GM19043 (cell line): ENCODE measurements at regions not wholly inside any gene's neighbourhood (a gene's known extent, or its start where the extent isn't known, plus 50 kb on each side); places are given as distances from the start of the nearest gene placed in this dataset.

Source experiments
- ATAC-seq: cut with Tn5 transposase; IDR thresholded peaks from one replicate; pipeline ENCODE4 v1.9.1; 2021; ENCODE audit warnings: low read depth; ENCODE audit not compliant: unreplicated experiment

DNA sequence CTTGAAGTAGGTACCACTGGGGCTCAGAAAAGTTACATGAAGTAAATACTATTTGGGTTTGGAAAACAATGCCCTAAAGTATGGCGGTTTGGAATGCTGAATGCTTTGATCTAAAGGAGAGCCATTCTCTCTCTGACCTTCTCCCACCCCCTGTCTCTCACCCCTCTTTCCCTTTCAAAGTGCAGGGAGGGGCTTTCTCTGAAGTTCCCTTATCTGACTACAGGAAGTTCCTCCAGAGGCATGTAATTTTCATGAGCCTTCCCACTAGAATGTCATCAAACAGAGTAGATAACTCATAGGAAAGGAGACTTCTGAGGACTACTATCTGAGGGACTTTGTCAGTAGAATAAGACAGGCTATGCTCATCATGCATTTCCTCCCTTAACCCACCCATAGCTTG is 216.7 kb upstream of the PCSK2 start:
- ATAC-seq = no peak

DNA sequence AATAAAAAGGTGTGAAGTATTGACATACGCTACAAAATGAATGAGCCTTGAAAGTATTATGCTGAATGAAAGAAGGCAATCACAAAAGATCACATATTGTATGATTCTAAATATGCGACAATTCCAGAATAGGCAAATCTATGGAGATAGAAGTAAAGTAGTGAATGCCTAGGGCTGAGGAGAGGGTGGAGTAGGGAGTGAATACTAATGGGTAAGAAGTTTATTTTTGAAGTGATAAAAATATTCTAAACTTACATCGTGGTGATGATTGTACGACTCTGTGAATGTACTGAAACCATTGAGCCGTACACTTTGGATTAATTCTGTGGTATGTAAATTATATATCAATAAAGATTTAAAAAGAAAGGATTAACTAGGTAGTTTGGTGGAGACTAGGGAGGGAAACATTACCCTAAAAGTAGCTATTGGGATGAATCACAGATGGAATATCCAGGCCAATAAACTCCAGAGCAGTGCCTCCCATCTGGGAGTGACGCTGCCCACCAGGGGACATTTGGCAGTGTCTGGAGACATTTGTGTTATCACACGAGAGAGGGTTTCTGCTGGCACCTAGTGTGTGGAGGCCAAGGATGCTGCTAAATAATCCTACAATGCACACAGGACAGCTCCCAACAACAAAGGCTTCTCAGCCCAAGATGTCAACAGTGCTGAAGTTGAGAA is 214.2 kb upstream of the PCSK2 start:
- ATAC-seq = no peak

DNA sequence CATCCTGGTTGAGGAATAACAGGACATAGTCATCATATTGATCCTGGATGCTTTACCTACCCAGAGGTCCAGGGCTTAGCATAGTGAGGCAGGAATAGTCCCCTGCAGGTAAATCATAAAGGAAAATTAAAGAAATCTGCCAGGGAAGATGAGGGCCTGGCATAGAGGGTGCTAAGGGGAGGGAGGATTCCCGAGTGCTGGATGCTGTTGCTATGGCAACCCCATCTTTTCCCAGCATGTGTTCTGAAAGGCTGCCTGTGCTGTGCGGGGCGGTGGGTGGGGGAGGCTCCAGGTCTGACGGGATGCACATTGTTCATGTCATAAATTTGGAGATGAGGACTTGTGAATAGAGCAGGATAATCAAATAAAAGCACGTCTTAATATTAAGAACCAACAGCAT is 212.6 kb upstream of the PCSK2 start:
- ATAC-seq = no peak

DNA sequence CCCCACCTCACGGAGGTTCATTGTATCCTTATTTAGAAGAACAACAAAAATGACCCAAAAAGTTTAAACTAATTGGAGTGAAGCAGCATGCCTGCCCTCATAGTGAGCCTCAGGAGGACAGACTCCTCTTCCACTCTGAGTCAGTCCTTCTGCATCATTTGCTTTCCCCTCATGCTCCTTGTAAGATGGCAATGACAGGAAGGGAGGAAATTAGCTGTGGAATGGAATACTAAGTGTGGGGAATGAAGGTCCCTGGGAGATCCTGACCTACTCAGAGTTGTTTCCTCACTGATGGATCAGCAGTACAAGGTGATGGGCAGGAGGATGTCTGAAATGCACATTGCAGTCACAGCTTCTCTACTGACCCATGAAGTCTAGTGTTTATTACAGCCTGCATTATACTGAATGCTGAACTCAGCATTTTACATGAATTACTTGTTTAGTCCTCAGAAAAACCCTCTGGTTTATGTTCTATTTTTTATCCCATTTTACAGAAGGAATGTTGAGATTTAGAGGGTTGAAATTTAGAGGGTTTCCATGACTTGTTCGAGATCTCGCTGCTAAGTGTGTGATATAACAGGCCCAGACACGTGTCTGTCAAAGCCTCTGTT is 212.0 kb upstream of the PCSK2 start:
- ATAC-seq = no peak

DNA sequence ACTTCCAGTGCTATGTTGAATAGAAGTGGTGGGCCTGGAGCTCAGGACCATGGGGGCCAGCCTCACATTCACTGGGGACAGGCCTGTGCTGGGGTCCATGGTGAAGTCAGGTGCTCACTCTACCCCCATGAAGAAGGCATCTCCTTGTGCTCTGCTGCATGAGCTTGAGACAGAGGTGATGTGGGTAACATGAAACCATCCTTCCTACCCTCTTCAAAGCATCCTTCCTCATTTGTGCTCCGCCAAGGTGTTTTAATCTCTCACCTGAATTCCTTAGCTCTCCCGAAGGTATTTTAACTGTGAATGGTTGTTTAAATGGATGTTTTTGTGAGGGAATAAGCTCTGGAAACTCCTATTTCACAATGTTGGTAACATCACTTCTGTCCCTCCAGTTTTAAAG is 209.6 kb upstream of the PCSK2 start:
- no peak for ATAC-seq

DNA sequence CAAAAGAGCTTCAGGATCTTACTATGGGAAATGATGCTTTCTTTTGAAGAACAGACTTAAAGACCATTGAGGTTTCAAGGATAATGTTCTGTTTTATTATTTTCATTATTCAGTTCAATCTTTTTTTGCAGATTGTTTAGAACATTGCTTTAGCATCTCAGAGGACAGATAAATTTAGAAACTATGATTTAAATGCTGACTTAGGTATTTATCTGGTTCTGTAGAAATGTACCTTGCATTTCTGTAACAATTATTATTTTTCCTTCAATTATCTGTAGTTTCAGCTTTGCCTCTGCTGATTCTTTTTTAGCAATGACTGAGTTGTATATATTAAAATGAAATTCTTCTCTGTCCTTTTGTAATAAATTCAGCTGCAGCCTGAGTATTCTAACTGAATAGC is 205.4 kb upstream of the PCSK2 start:
- ATAC-seq = no peak

DNA sequence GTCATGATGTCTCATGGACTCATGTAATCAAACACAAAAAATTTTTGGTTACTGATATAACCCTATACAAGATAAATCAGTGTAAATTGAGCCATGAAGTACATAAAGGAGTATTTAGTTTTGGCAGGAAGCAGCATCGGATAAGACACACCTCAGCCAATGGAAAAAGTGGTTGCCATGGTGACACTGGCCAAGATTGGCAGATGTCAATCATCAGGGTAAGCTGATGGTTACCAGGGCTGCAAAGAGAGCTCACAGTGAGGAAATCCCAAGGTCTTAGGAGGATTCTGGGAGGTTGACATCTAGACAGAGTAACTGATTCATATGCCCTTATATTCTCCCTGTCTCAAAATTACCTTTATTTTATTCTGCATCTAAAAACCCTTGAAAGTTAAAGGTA is 203.8 kb upstream of the PCSK2 start:
- ATAC-seq = no peak

DNA sequence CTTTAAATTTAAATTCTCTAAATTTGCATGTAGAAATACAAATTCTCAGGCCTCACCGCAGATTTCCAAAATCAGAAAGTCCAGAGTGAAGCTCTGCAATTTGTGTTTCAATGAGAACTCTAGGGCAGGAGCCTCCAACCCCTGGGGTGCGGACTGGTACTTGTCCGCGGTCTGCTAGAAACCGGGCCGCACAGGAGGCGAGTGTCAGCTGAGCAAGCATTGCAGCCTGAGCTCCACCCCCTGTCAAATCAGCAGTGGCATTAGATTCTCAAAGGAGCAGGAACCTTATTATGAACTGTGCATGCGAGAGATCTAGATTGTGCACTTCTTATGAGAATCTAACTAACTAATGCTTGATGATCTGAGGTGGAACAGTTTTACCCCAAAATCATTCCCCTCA is 203.0 kb upstream of the PCSK2 start:
- no peak for ATAC-seq

DNA sequence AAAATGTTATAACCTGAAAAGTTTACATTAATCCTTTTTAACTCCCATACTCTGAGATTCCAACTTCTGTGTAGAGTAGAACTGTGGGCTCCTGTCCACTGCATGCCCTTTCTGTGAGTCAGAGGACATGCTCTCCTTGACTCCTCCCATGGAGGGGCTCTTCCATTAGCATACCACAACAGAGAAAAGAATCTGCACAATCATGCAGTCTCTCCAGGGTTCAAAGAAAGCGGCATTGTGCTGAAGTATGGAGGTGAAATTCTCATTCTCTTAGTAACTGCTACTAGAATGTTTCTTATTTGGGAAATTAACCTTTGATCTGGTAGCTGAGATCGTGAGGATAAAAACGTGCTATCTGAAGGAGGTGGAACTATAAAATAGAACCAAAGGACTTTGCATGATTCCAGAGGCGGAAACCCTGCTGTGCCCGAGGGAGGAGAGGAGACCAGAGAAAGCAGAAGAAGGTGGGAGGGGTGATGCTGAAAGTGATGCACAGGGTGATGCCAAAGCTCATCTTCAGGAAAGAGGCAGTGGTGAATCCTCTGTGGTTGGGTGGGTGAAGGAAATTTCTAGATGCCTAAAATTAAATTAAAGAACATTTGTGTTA is 202.2 kb upstream of the PCSK2 start:
- ATAC-seq = no peak

DNA sequence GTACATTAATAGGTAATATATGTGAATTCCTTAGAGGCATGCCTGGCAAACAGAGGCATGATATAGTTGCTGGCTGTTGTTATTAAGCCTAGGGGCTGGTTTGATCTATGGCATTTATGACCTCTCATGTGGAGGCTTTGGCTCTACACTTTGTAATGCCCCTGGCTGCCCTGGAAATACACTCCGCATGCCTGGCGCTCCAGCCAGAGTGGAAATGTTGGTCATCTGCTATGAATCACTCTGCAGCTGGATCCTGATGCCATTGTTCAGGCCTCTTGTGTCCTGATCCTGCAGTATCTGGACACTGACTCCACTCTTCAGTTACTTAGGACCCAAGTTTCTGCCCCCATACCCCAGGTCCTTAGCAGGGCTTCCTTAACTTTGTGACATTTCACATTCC is 200.5 kb upstream of the PCSK2 start:
- ATAC-seq = no peak

DNA sequence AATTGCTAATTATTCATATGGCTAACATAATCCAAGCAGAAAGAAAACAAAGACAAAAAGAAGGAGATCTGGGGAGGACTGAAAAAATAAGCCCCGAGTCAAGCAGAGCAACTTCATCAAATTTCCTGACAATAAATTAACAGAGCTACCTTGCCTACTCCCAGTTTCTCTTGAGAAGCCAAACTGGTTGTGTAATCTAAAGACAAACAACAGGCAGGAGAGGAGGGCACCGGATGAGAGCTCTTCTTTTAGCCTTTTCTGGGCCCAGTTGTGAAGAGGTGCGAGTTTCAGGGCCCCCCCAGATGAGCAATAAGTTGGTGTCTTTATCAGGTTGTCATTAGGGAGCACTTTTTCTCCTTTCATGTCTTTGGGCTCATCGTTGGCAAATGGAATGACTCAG is 197.1 kb upstream of the PCSK2 start:
- no peak for ATAC-seq

DNA sequence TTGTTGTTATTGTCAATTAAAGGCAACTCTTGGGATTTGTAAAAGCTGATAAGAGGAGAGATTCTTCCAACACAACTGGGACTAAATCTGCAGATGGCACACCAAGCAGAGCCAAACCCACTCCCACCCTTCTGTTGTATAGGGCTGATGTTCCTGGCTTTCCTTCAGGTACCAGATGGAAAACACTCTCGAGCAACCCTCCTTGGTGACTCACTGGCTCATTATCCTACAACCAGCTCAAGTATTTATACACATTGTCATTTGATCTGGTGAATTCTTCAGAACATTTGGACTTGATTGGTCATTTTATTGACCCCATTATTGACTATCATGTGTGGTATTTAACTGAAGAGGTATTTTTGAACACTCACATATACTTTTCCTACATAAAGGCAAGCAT is 190.3 kb upstream of the PCSK2 start:
- ATAC-seq = no peak

DNA sequence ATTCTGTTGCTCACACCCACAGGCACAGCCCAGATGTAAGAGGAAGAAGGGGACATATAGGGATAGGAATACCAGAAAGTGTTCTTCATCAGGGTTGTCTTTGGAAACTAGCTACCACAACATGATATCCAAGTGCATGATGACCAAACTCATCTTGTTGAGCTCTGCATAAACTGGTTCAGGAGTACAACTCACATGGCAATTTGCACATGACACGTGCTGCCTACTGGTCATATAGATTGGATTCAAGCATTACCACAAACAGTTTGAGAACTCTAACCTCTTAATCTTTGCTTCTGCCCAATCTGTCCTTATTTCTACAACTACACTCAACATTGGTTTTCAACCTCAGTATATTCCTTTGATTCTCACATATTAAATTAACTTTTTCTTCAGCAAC is 184.7 kb upstream of the PCSK2 start:
- no peak for ATAC-seq

DNA sequence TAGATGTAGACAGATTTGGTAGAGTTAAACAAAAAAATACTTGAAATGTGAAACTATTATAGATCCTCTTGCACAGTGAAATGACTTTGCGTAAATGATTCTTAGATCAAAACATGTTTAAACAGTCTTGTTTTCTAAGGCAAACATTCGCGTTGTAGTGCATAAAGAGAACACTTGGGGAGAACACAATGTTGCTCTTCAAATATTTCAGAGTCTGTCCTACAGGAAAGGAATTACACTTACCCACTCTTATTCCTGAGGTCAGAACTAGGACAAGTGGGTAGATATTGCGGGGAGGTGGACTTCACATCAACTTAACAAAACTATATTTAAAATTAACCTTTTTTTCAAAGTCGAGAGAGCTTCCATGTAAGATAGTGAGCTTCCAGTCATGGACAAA is 183.5 kb upstream of the PCSK2 start:
- ATAC-seq = no peak

DNA sequence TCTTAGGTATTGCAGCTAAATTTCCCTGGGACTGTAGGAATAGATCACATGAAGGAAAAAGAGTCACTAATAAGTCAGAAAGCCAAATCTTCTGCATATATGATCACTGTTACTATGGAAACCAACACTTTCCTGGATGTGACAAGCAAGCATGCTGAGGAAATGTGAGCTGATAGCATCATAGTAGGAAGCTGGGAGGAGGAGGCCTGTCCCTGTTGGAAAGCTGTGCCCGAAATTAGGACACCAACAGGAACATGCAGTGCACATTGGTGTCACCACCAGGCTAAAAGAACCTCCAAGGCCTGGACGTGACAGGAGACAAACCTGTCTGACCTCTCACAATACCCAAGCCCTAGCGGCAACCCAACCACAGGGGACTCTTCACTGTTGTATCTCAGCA is 181.9 kb upstream of the PCSK2 start:
- no peak for ATAC-seq

DNA sequence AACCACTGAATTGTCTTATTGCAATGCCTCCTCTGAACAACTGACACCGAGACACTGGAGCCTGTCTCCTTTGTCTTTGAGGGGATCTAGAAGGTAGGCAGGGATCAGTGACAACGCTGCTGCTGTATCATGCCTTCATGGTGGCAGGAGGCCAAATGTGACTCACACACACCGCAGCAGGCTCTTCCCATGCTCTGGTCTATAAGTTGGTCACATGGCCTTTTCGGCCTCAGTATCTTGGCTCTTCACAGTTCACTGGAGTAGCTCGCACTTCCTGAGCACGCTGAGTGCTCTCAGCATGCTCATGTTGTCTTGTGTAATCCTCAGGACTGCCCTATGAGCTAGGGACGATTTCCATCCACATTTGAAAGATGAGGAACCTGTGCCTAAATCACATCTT is 167.4 kb upstream of the PCSK2 start:
- no peak for ATAC-seq

DNA sequence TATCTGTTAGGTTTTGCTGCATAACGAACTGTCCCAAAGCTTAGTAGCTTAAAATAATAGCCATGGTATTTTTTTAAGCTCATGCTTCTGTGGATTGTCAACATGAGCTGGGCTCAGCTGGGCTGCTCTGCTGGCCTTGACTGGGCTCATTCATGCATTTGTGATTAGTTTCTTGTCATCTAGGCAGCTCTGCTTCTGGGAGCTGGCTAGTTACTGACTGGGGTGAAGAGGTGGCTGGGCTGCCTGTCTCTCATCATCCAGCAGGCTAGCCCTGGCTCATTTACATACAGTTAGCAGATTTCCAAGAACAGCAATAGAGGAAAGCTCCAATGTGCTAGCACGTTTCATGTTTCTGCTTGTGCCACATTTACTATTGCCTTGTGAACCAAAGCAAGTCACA is 165.1 kb upstream of the PCSK2 start:
- ATAC-seq = no peak

DNA sequence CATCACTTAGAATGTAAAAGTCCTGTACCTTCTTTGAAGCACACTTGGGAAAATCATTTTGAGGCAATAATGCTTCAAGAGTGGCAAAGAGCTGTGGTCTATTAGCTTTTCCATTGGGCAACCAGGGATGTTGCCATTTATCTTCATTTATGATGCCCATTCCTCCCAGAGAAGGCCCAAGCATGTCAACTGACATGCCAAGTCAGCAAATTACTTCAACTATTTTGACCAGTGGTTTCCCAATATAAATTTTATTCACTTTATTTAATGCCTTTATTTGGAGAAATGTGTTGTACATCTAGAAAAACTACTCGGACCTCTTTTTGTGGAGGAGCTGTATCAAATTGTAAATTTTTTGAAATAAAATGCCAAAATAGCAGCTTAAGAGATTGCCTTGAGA is 164.1 kb upstream of the PCSK2 start:
- no peak for ATAC-seq

DNA sequence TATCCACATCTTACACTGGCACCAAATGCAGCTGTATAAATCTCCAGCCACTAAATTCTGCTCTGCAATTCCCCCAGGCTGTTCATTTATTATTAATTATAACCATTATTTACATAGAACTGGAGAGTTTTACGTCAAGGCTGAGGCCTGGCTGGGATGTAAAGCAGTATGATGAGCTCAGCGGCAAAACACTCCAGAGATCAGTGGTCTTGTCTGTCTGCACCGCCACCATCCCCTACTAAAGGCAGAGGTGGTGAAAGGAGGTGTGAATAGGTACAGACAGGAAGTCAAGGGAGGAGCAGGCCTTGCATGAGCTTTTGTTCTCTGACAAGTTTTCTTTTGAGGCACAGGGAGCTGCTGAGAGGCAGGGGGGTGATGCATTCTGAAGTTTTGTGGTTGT is 159.9 kb upstream of the PCSK2 start:
- ATAC-seq = no peak

DNA sequence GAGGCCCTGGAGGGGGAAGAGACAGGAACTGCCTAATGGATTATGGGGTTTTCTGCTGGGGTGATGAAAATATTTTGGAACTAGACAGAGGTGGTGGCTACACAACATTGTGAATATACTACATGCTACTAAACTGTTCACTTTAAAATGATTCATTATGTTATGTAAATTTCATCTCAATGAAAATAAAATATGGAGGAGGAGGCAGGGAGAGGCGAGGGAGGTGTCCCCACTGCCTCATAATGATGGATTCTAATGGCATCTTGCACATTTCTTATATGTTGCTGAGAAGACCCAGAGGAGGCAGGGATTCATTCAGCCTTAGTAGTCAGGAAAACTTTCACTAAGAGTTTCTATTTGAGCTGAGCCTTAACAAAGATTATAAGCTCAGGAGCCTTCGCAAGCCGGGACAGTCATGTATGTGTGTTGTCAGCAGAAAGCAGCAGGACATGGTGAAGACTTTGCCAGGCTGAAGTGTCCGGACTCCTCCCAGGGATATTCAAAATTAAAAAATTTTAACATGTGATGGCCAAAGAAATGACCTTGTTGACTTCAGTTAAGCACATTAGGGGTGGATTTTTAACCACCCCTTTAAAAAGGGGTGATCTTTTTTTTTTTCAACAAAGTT is 158.6 kb upstream of the PCSK2 start:
- no peak for ATAC-seq

DNA sequence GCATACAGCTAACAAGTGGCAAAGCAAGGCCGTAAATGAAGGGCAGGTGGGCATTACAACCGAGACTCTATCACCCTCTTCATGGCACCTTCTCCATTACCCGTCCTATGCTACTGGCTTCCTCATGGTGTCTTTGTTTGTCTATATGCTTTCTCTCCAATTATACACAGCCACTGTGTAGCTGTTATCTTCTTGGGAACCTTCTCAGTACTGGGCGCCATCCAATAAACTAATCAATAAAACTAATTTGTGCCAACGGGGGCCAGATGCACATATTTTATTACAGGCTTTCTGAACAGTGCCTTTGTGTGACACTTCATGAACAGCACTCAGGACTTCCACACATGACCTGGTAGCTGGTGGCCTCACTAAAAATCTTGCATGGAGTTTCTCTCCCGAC is 149.8 kb upstream of the PCSK2 start:
- ATAC-seq = no peak

DNA sequence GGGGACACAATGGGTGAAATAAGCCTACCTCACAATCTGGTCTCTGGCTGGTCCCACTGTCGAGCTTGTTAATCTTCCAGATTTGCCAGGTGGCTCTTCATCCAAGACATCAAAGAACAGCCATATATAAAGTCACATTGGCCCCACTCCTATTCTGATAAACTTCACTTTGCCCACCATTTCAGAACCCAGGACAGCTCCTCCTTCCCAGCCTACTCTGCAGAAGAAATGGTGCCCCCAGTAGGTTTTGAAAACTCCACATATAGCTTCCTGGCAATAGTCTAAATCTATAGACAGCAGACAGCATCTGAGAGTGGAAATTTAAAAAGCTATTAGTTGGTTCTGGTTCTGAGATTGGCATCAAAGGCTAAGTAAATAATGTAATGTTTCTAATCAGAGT is 143.1 kb upstream of the PCSK2 start:
- no peak for ATAC-seq
